Stomach (tissue), 8 donors: ENCODE measurements at regions not wholly inside any gene's neighbourhood (a gene's known extent, or its start where the extent isn't known, plus 50 kb on each side); places are given as distances from the start of the nearest gene placed in this dataset.

Experiments
- DNase-seq, 2 donors: peaks; one replicate each; pipeline versions ENCODE4 v3.0.0 to v3.0.0-alpha.2; 2013 to 2019
- H3K27ac ChIP-seq, 5 donors: fragments of 200-600 bp in 4 of 5; sonication (generic) in 4 of 5; one replicate each; pipeline ENCODE4 v1.5.1; 2013 to 2019; ENCODE audit warnings: mild to moderate bottlenecking in 1 of 5, moderate library complexity in 1 of 5
- H3K27me3 ChIP-seq, 3 donors: fragments of 200-600 bp; sonication (generic); one replicate each; pipeline ENCODE4 v1.5.1; 2017 to 2019; ENCODE audit warnings: mixed run types in 1 of 3
- H3K36me3 ChIP-seq, 4 donors: fragments of 200-600 bp; sonication (generic); 1 replicate in 3 of 4; 2 replicates in 1 of 4; pipeline ENCODE4 v1.5.1; 2016 to 2019
- H3K4me1 ChIP-seq, 4 donors: fragments of 200-600 bp; sonication (generic); one replicate each; pipeline ENCODE4 v1.5.1; 2016 to 2019
- H3K4me3 ChIP-seq, 4 donors: fragments of 200-600 bp; sonication (generic) in 3 of 4; one replicate each; pipeline ENCODE4 v1.5.1; 2016 to 2019; ENCODE audit warnings: mild to moderate bottlenecking in 1 of 4
- H3K9me3 ChIP-seq, 4 donors: fragments of 200-600 bp; sonication (generic); one replicate each; pipeline ENCODE4 v1.5.1; 2016 to 2019
- EP300 ChIP-seq: sonication (generic); formaldehyde crosslinking; IDR thresholded peaks from one replicate; pipeline ENCODE4 v1.6.1; 2017; ENCODE audit warnings: antibody characterized with exemption
- POLR2A ChIP-seq, 4 donors: fragments of 450-650 bp; IDR thresholded peaks; one replicate each; pipeline ENCODE4 v1.6.1; 2016; ENCODE audit warnings: antibody characterized with exemption in 4 of 4, control low read depth in 2 of 4, mild to moderate bottlenecking in 1 of 4, moderate library complexity in 1 of 4
- POLR2AphosphoS5 ChIP-seq, 3 donors: sonication (generic); formaldehyde crosslinking; IDR thresholded peaks; one replicate each; pipeline ENCODE4 v1.6.1; 2016; ENCODE audit warnings: antibody characterized with exemption in 3 of 3
- WGBS, 5 donors: extraction: QIAGEN DNeasy Blood & Tissue Kit in 3 of 5; methylation state at CpG; one replicate each; pipeline versions ENCODE4 v1.1.5 to v1.1.7; 2013 to 2018; 5-methylcytosine and 5-hydroxymethylcytosine counted together
- intact Hi-C: fragments of 100-400 bp; cut with DNase I; formaldehyde crosslinking; loops from one replicate; pipeline ENCODE4 v1.15.1; 2023; ENCODE audit warnings: low total_unique reads
- TF ChIP-seq, protein P1 (sequence below), 7 experiments: fragments of 450-650 bp in 4 of 7; fragments of 200-600 bp in 3 of 7; sonication (generic) in 3 of 7; IDR thresholded peaks; one replicate each; pipeline ENCODE4 v1.5.1; 2016 to 2019; ENCODE audit warnings: antibody characterized with exemption in 7 of 7, control low read depth in 2 of 7, mild to moderate bottlenecking in 1 of 7
- donor health status: healthy with polysubstance abuse.
- donor health status: Bipolar disorder and iron deficiency.
- donor health status: healthy.

DNA sequence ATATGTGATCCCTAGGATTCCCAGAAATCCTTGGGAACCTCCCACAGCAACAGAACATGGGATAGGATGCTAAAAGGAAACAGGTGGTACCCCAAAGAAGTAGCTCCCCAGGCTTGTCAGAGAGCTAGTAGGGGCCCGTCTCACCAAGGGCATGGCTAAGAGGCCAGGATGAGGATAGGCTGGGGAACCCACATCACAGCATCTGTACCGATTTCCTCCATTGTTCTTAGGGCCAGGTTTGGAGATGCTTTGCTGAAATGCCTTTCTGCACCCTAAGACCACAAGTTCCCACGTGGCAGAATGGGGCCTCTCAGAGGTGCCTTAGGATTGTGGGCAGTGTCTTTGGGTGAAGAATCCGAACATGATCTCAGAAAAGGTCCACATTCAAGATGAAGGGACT is 169.5 kb downstream of the HS3ST3B1 start:
- intact Hi-C loops: no loop called here
- Histone ChIP-seq H3K4me3 (no peak overlapping the region), H3K27me3 (no peaks in the 10 kb centered on the region), H3K36me3 (no peaks in the 10 kb centered on the region), H3K27ac (peak overlapping the region in 1 of 5 donors; percentile 21), H3K9me3 (no peaks in the 10 kb centered on the region), H3K4me1 (no peaks in the 10 kb centered on the region)
- 69 to 96% (median 79%) methylated on average over 4 of the region's 4 CpGs for WGBS, 5 donors
- TF ChIP-seq EP300 (no peak), POLR2A (IDR thresholded peaks at IDR 0.05) (no peak), POLR2AphosphoS5 (IDR thresholded peaks at IDR 0.05) (no peak)
- TF ChIP-seq, protein P1, sequence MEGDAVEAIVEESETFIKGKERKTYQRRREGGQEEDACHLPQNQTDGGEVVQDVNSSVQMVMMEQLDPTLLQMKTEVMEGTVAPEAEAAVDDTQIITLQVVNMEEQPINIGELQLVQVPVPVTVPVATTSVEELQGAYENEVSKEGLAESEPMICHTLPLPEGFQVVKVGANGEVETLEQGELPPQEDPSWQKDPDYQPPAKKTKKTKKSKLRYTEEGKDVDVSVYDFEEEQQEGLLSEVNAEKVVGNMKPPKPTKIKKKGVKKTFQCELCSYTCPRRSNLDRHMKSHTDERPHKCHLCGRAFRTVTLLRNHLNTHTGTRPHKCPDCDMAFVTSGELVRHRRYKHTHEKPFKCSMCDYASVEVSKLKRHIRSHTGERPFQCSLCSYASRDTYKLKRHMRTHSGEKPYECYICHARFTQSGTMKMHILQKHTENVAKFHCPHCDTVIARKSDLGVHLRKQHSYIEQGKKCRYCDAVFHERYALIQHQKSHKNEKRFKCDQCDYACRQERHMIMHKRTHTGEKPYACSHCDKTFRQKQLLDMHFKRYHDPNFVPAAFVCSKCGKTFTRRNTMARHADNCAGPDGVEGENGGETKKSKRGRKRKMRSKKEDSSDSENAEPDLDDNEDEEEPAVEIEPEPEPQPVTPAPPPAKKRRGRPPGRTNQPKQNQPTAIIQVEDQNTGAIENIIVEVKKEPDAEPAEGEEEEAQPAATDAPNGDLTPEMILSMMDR (IDR thresholded peaks at IDR 0.05): no peak
- DNase-seq: no peak

DNA sequence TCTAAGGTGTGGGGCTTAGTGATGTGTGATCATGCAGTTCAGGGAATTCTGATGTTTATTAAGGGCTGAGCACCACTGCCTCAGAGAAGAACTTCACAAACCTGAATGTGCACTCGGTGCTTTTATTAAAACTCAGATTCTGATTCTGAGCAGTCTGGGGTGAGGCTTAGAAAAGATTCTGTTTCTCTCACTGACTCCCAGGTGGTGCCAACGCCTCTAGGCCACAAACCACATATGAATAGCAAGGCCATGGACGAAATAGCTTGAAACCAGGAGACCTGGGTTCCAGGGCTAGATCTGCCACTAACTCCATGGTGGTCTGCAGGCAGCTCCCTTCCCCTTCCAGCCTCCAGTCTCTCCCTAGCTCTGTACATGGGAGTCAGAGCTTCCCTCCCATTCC is 169.1 kb downstream of the HS3ST3B1 start:
- intact Hi-C loops: no loop called here
- no peak for TF ChIP-seq POLR2AphosphoS5 (IDR thresholded peaks at IDR 0.05)
- TF ChIP-seq, protein P1 (IDR thresholded peaks at IDR 0.05): no peak
- TF ChIP-seq POLR2A (IDR thresholded peaks at IDR 0.05): no peak
- no peak for TF ChIP-seq EP300
- no peaks in the 10 kb centered on the region for H3K27me3 ChIP-seq
- H3K4me3 ChIP-seq: no peak overlapping the region
- no peak for DNase-seq
- H3K36me3 ChIP-seq: no peaks in the 10 kb centered on the region
- H3K4me1 ChIP-seq: no peaks in the 10 kb centered on the region
- no peak overlapping the region for H3K27ac ChIP-seq
- no peaks in the 10 kb centered on the region for H3K9me3 ChIP-seq
- 66 to 92% (median 72%) methylated on average over 3 of the region's 3 CpGs for WGBS, 5 donors

DNA sequence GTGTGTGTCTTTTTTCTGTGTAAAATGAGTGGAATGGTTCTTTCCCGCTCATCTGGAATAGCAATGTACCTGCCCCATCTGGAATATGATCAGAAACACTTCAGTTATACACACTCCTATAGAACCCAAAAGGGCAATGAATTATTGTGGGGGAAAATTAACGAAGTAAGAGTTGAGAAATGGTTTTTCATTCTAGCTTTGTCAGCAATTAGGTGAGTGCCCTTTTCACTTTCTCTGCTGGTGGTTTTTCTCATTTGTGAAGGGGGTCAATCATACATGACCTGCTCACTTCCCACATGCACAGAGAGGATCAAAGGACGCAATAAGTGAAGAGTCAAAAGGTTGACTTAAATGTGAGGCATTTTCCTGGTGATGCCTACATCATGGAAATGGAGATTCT is 168.0 kb downstream of the HS3ST3B1 start:
- no peaks in the 10 kb centered on the region for H3K9me3 ChIP-seq
- no peak overlapping the region for H3K27ac ChIP-seq
- no peak overlapping the region for H3K4me3 ChIP-seq
- no peak for DNase-seq
- intact Hi-C loops: no loop called here
- no peaks in the 10 kb centered on the region for H3K27me3 ChIP-seq
- H3K36me3 ChIP-seq: no peaks in the 10 kb centered on the region
- 73 to 87% (median 86%) methylated on average over 3 of the region's 3 CpGs for WGBS, 5 donors
- peaks cover 0 to 6% (median 2%) of the 10 kb centered on the region in 4 donors for H3K4me1 ChIP-seq
- TF ChIP-seq POLR2A (IDR thresholded peaks at IDR 0.05): no peak
- TF ChIP-seq, protein P1 (IDR thresholded peaks at IDR 0.05): no peak
- TF ChIP-seq POLR2AphosphoS5 (IDR thresholded peaks at IDR 0.05): no peak
- TF ChIP-seq EP300: no peak

DNA sequence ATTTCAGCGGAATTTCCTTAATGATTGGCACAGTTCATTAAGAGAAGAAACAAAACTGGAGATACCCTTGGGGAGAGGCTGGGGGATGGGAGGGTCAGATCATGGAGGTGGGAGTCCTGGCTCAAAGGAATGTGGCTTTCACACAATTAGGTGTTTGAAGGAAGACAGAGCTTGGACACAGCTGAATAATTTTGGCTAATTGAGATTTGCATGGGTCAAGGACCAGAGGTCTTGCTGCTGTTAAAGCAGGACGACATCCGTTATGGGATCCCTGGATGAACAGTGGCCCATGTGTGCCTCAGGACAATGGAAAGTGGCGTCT is 160.3 kb downstream of the HS3ST3B1 start:
- no peak for DNase-seq
- TF ChIP-seq POLR2AphosphoS5 (IDR thresholded peaks at IDR 0.05) (no peak), POLR2A (IDR thresholded peaks at IDR 0.05) (no peak), EP300 (no peak)
- TF ChIP-seq, protein P1 (IDR thresholded peaks at IDR 0.05): no peak
- H3K9me3 ChIP-seq: no peaks in the 10 kb centered on the region
- peaks cover 0 to 6% (median 2%) of the 10 kb centered on the region in 4 donors for H3K4me1 ChIP-seq
- intact Hi-C loops: no loop called here
- H3K36me3 ChIP-seq: no peaks in the 10 kb centered on the region
- WGBS, 5 donors: 71 to 87% (median 81%) methylated on average over 4 of the region's 4 CpGs
- H3K27me3 ChIP-seq: no peaks in the 10 kb centered on the region
- H3K4me3 ChIP-seq: no peak overlapping the region
- H3K27ac ChIP-seq: no peak overlapping the region
